Tibial nerve (tissue), 4 donors: ENCODE measurements at regions not wholly inside any gene's neighbourhood (a gene's known extent, or its start where the extent isn't known, plus 50 kb on each side); places are given as distances from the start of the nearest gene placed in this dataset.
A peak's percentile ranks its signal among the peaks of the same experiment; 100 is the strongest.

Source experiments
- DNase-seq, 2 donors: peaks; one replicate each; pipeline ENCODE4 v3.0.0-alpha.2; 2019; ENCODE audit warnings: low spot score in 2 of 2
- H3K27ac ChIP-seq, 4 donors: fragments of 200-600 bp; sonication (generic) in 3 of 4; one replicate each; pipeline ENCODE4 v1.5.1; 2017 to 2019; ENCODE audit warnings: mild to moderate bottlenecking in 1 of 4
- H3K27me3 ChIP-seq, 2 donors: fragments of 200-600 bp; sonication (generic) in 1 of 2; one replicate each; pipeline versions ENCODE4 v1.5.1 to v1.6.0; 2017 to 2019
- H3K36me3 ChIP-seq, 3 donors: fragments of 200-600 bp; sonication (generic); one replicate each; pipeline ENCODE4 v1.5.1; 2018 to 2019
- H3K4me1 ChIP-seq, 4 donors: fragments of 200-600 bp; sonication (generic) in 3 of 4; one replicate each; pipeline ENCODE4 v1.5.1; 2017 to 2019
- H3K4me3 ChIP-seq, 4 donors: fragments of 200-600 bp; sonication (generic) in 3 of 4; one replicate each; pipeline ENCODE4 v1.5.1; 2017 to 2019; ENCODE audit warnings: mild to moderate bottlenecking in 1 of 4, moderate library complexity in 1 of 4
- H3K9me3 ChIP-seq, 4 donors: fragments of 200-600 bp; sonication (generic) in 3 of 4; one replicate each; pipeline ENCODE4 v1.5.1; 2017 to 2019
- EP300 ChIP-seq, 2 donors: sonication (generic); formaldehyde crosslinking; IDR thresholded peaks; one replicate each; pipeline ENCODE4 v1.6.1; 2017; ENCODE audit warnings: antibody characterized with exemption in 2 of 2, mild to moderate bottlenecking in 1 of 2
- POLR2A ChIP-seq, 2 donors: fragments of 450-650 bp; IDR thresholded peaks; one replicate each; pipeline ENCODE4 v1.6.1; 2017; ENCODE audit warnings: antibody characterized with exemption in 2 of 2, mild to moderate bottlenecking in 2 of 2, moderate library complexity in 2 of 2
- WGBS, 2 donors: methylation state at CpG; one replicate each; pipeline ENCODE4 v1.1.5; 2018; 5-methylcytosine and 5-hydroxymethylcytosine counted together
- TF ChIP-seq, protein P1 (sequence below), 5 experiments: fragments of 200-600 bp in 3 of 5; fragments of 450-650 bp in 2 of 5; sonication (generic) in 3 of 5; IDR thresholded peaks; one replicate each; pipeline ENCODE4 v1.5.1; 2016 to 2019; ENCODE audit warnings: antibody characterized with exemption in 5 of 5, mild to moderate bottlenecking in 3 of 5, moderate library complexity in 2 of 5

GRCh38 chr9:113805486-113806132 is 70.5 kb upstream of the ZNF618 start:
- H3K4me1 ChIP-seq: peaks cover 0 to 19% (median 0%) of the 10 kb centered on the region in 4 donors
- H3K9me3 ChIP-seq: no peaks in the 10 kb centered on the region
- no peak overlapping the region for H3K4me3 ChIP-seq
- TF ChIP-seq, protein P1, sequence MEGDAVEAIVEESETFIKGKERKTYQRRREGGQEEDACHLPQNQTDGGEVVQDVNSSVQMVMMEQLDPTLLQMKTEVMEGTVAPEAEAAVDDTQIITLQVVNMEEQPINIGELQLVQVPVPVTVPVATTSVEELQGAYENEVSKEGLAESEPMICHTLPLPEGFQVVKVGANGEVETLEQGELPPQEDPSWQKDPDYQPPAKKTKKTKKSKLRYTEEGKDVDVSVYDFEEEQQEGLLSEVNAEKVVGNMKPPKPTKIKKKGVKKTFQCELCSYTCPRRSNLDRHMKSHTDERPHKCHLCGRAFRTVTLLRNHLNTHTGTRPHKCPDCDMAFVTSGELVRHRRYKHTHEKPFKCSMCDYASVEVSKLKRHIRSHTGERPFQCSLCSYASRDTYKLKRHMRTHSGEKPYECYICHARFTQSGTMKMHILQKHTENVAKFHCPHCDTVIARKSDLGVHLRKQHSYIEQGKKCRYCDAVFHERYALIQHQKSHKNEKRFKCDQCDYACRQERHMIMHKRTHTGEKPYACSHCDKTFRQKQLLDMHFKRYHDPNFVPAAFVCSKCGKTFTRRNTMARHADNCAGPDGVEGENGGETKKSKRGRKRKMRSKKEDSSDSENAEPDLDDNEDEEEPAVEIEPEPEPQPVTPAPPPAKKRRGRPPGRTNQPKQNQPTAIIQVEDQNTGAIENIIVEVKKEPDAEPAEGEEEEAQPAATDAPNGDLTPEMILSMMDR (IDR thresholded peaks at IDR 0.05): no peak
- no peak for TF ChIP-seq POLR2A (IDR thresholded peaks at IDR 0.05)
- no peak for TF ChIP-seq EP300 (IDR thresholded peaks at IDR 0.05)
- WGBS, 2 donors: 84 to 87% methylated on average over 9 of the region's 9 CpGs
- DNase-seq: no peak
- no peaks in the 10 kb centered on the region for H3K36me3 ChIP-seq
- H3K27me3 ChIP-seq: no peaks in the 10 kb centered on the region
- H3K27ac ChIP-seq: no peak overlapping the region

DNA sequence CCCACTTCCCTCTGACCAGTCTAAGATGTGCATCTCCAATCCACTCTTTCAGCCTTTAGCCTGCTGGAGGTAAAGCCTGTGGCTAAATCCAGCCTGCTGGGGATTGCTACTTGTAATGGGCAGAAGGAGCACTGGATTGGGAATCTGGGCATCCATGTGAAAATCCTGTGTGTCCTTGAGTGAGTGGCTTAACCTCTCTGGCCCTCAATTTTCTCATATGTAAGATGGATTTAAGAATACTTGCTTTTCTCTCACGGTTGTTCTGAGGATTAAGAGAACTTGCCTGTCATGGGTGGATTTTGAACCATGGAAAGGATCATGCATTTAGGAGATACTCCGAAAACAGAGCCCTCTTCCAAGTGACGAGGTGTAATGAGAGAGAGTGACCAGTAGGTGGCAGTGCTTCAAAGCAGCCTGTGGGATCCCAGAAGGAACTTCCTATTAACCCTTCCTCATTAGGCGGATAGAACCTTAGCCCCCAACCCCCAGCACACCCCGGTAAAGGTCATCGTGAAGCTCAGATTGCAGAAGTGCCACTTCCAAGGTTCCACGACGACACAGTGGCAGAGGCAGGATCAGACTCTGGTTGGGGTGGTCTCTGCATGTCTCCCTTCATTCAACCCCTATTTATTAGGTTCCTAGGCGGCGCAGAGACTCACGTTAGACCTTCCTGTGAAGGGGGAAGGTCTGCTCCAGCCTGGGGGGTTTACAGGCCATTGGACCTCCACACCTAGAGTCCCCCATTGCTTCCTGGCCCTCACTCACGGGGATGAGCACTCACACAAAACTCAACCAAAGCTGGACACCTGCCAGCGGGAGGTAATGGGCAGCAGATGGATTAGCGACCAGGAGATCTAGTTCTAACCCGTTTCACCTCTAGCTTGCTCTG is 68.7 kb upstream of the ZNF618 start:
- peak in 1 of 2 donors; percentile 56 for DNase-seq
- Histone ChIP-seq H3K27ac (no peak overlapping the region), H3K36me3 (no peaks in the 10 kb centered on the region), H3K4me1 (peaks cover 0 to 19% (median 0%) of the 10 kb centered on the region in 4 donors), H3K27me3 (no peaks in the 10 kb centered on the region), H3K4me3 (peak overlapping the region in 1 of 4 donors; percentile 19), H3K9me3 (no peaks in the 10 kb centered on the region)
- 17 to 22% methylated on average over 15 of the region's 15 CpGs for WGBS, 2 donors
- TF ChIP-seq, protein P1 (IDR thresholded peaks at IDR 0.05): peak; percentile 82 to 90 (median 87)
- no peak for TF ChIP-seq POLR2A (IDR thresholded peaks at IDR 0.05)

DNA sequence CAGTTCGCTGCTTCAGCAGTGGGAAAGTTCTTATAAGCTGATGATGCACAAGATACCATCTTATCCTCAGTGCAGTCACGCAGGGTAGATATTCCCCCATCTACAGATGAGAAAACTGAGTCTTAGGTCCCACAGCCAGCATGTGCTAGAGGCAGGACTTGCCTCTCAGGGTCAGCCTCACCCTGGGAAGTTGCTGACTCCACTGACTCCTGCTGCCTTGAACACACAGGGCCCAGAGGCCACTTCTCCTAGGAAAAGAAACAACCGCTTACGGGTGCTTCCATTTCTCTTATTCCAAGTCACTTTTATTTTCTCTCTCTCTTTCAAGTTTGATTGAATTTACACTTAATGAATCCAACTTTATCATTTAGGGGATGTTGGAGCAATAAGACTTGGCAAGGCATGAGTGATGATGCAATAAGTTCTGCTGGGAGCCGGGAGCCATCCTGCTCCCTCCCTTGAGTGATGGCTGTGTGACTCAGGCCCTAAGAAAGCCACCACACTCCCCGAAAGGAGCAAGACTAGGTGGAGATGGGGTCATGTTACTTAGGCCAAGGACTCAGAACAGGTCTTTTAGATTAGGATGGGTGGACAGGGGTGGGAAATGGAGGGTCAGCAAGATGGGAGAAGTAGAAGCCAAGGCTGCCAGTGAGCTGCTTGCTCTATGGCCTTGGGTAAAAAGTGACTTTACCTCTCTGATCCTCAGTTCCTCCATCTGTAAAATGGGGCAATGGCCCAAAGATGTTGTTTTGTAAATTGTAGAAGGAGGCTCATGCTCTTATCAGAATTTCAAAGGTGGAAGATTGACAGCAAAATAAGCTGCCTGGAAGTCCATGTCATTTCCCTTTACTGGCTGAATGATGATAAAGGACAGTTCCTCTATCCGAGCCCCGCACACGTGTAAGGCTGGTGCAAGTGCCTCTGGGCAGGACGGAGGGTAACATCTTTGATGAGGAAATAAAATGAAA is 67.4 kb upstream of the ZNF618 start:
- Histone ChIP-seq H3K36me3 (no peaks in the 10 kb centered on the region), H3K4me3 (no peak overlapping the region), H3K27me3 (no peaks in the 10 kb centered on the region), H3K9me3 (no peaks in the 10 kb centered on the region), H3K4me1 (peaks cover 0 to 19% (median 0%) of the 10 kb centered on the region in 4 donors), H3K27ac (no peak overlapping the region)
- DNase-seq: peak in 1 of 2 donors; percentile 37
- TF ChIP-seq EP300 (IDR thresholded peaks at IDR 0.05) (no peak), POLR2A (IDR thresholded peaks at IDR 0.05) (no peak)
- 67 to 71% methylated on average over 10 of the region's 10 CpGs for WGBS, 2 donors

- TF ChIP-seq, protein P1 (IDR thresholded peaks at IDR 0.05): no peak
- TF ChIP-seq POLR2A (IDR thresholded peaks at IDR 0.05) (no peak), EP300 (IDR thresholded peaks at IDR 0.05) (no peak)
- Histone ChIP-seq H3K4me1 (no peaks in the 10 kb centered on the region), H3K27me3 (no peaks in the 10 kb centered on the region), H3K36me3 (no peaks in the 10 kb centered on the region), H3K4me3 (no peak overlapping the region), H3K9me3 (no peaks in the 10 kb centered on the region), H3K27ac (no peak overlapping the region)
- no peak for DNase-seq
These were observed 58.9 kb upstream of the ZNF618 start for GRCh38 chr9:113817171-113817570.

DNA sequence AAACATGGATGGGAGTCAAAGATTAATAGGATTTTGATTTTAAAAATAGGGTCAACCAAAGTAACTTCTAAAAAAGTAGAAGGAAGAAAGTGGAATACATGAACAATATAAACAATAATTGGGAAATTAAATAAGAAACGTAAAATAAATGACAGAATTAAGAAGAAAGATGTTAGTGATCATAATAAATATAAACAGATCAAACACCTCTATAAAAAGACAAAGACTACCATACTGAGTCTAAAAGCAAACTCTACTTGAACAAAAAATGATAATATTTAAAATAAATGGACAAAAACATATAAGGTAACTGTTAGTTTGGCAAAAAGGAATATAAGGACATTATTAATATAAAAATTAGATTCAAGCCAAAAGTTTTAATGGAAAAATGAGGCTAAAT is 57.7 kb upstream of the ZNF618 start:
- Histone ChIP-seq H3K36me3 (no peaks in the 10 kb centered on the region), H3K27me3 (no peaks in the 10 kb centered on the region), H3K27ac (no peak overlapping the region), H3K9me3 (no peaks in the 10 kb centered on the region), H3K4me1 (no peaks in the 10 kb centered on the region), H3K4me3 (no peak overlapping the region)
- TF ChIP-seq EP300 (IDR thresholded peaks at IDR 0.05) (no peak), POLR2A (IDR thresholded peaks at IDR 0.05) (no peak)
- TF ChIP-seq, protein P1 (IDR thresholded peaks at IDR 0.05): no peak
- 73 to 79% methylated on average over 1 of the region's 1 CpG for WGBS, 2 donors
- no peak for DNase-seq
